ENCODE measurements at regions not wholly inside any gene's neighbourhood (a gene's known extent, or its start where the extent isn't known, plus 50 kb on each side); places are given as distances from the start of the nearest gene placed in this dataset.
A peak's percentile ranks its signal among the peaks of the same experiment; 100 is the strongest.

GRCh38 chr5:160479220-160479619 lies 57.6 kb downstream of the PTTG1 start:
- H3K36me3 Mint-ChIP-seq (ENCODE audit: insufficient read depth in 2 of 2) = peaks cover 12 to 36% of the 10 kb centered on the region in 2 donors
- peaks cover 66% of the 10 kb centered on the region for H3K4me1 Mint-ChIP-seq (ENCODE audit: low read depth)
- peak overlapping the region; percentile 86 for H3K27ac Mint-ChIP-seq
- no peak for ATAC-seq (replicated peaks in 1 of 2)
- DNase-seq = no peak
- no peaks in the 10 kb centered on the region for H3K27me3 Mint-ChIP-seq (ENCODE audit: low read depth)
- H3K4me3 Mint-ChIP-seq = peak overlapping the region in 1 of 2 donors; percentile 64
- H3K9me3 Mint-ChIP-seq = no peaks in the 10 kb centered on the region

- Mint-ChIP-seq H3K27me3 (ENCODE audit: low read depth) (no peaks in the 10 kb centered on the region), H3K4me1 (ENCODE audit: low read depth) (peaks cover 66% of the 10 kb centered on the region), H3K27ac (peak overlapping the region; percentile 86), H3K36me3 (ENCODE audit: insufficient read depth in 2 of 2) (peaks cover 12 to 39% of the 10 kb centered on the region in 2 donors), H3K4me3 (peak overlapping the region; percentile 27 to 64), H3K9me3 (no peaks in the 10 kb centered on the region)
- peak; percentile 62 to 92 for ATAC-seq (replicated peaks in 1 of 2)
- no peak for DNase-seq
Observed at GRCh38 chr5:160479926-160480325, 58.3 kb downstream of the PTTG1 start.

- Mint-ChIP-seq H3K27ac (peak overlapping the region; percentile 20), H3K27me3 (ENCODE audit: low read depth) (no peaks in the 10 kb centered on the region), H3K36me3 (ENCODE audit: insufficient read depth in 2 of 2) (peaks cover 12 to 38% of the 10 kb centered on the region in 2 donors), H3K4me3 (no peak overlapping the region), H3K9me3 (no peaks in the 10 kb centered on the region), H3K4me1 (ENCODE audit: low read depth) (peaks cover 66% of the 10 kb centered on the region)
- DNase-seq = no peak
- no peak for ATAC-seq (replicated peaks in 1 of 2)
Observed at GRCh38 chr5:160480652-160481051, 59.0 kb downstream of the PTTG1 start.

- DNase-seq (no peak), ATAC-seq (replicated peaks in 1 of 2) (no peak)
- Mint-ChIP-seq H3K4me3 (peak overlapping the region in 1 of 2 donors; percentile 4), H3K4me1 (ENCODE audit: low read depth) (peaks cover 48% of the 10 kb centered on the region), H3K36me3 (ENCODE audit: insufficient read depth in 2 of 2) (peaks cover 5 to 23% of the 10 kb centered on the region in 2 donors), H3K27me3 (ENCODE audit: low read depth) (no peaks in the 10 kb centered on the region), H3K27ac (no peak overlapping the region), H3K9me3 (no peaks in the 10 kb centered on the region)
Observed at GRCh38 chr5:160484678-160485077, 63.0 kb downstream of the PTTG1 start.

DNA sequence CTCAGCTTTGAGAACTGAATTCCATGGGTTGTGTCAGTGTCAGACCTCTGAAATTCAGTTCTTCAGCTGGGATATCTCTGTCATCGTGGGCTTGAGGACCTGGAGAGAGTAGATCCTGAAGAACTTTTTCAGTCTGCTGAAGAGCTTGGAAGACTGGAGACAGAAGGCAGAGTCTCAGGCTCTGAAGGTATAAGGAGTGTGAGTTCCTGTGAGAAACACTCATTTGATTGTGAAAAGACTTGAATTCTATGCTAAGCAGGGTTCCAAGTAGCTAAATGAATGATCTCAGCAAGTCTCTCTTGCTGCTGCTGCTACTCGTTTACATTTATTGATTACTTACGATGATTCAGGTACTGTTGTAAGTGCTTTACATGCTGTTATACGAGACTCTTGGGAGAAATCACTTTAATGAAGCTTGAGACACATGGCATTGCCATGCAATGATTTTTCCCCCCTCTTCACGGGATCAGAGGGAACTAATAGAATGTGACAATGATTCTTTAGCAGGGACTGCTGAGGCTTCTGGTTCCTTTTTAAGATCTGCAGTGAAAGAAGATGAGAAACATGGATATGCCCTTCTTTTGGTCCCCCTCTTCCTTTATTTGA lies 63.8 kb downstream of the PTTG1 start:
- ATAC-seq (replicated peaks in 1 of 2) (no peak), DNase-seq (no peak)
- peaks cover 2 to 17% of the 10 kb centered on the region in 2 donors for H3K36me3 Mint-ChIP-seq (ENCODE audit: insufficient read depth in 2 of 2)
- peak overlapping the region in 1 of 2 donors; percentile 73 for H3K4me3 Mint-ChIP-seq
- peak overlapping the region; percentile 49 for H3K27ac Mint-ChIP-seq
- H3K4me1 Mint-ChIP-seq (ENCODE audit: low read depth) = peaks cover 42% of the 10 kb centered on the region
- H3K27me3 Mint-ChIP-seq (ENCODE audit: low read depth) = no peaks in the 10 kb centered on the region
- no peaks in the 10 kb centered on the region for H3K9me3 Mint-ChIP-seq

DNA sequence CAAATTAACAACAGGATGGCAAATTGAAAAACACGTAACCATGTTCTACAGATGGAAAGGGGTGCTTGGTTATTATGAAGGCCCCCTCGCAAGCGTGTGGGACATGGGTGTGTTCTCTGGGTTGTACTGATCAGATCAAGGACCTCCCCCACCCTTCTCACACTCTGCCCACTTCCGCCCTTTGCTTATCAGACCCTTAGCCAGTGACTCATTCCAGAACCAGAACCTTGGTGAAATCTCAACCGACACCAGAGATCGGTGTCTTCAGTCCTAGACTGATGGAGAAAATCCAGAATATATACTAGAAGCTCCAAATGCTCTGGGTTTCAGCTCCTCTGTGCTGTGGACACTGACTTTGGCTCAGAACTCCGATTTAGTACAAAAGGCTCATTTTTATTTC lies 64.9 kb downstream of the PTTG1 start:
- Mint-ChIP-seq H3K27me3 (ENCODE audit: low read depth) (no peaks in the 10 kb centered on the region), H3K4me1 (ENCODE audit: low read depth) (peaks cover 42% of the 10 kb centered on the region), H3K27ac (peak overlapping the region; percentile 49), H3K9me3 (no peaks in the 10 kb centered on the region), H3K36me3 (ENCODE audit: insufficient read depth in 2 of 2) (peaks cover 2 to 17% of the 10 kb centered on the region in 2 donors), H3K4me3 (peak overlapping the region in 1 of 2 donors; percentile 73)
- peak; percentile 89 to 98 for ATAC-seq (replicated peaks in 1 of 2)
- peak; percentile 46 to 48 for DNase-seq

GRCh38 chr5:160488394-160489325 lies 67.0 kb downstream of the PTTG1 start:
- Mint-ChIP-seq H3K9me3 (no peaks in the 10 kb centered on the region), H3K27me3 (ENCODE audit: low read depth) (no peaks in the 10 kb centered on the region), H3K4me1 (ENCODE audit: low read depth) (peaks cover 32% of the 10 kb centered on the region), H3K4me3 (no peak overlapping the region), H3K27ac (no peak overlapping the region), H3K36me3 (ENCODE audit: insufficient read depth in 2 of 2) (peaks cover 0 to 9% of the 10 kb centered on the region in 2 donors)
- no peak for DNase-seq
- ATAC-seq (replicated peaks in 1 of 2) = no peak

GRCh38 chr5:160491438-160491837 lies 69.8 kb downstream of the PTTG1 start:
- ATAC-seq (replicated peaks in 1 of 2) = no peak
- Mint-ChIP-seq H3K4me1 (ENCODE audit: low read depth) (peaks cover 34% of the 10 kb centered on the region), H3K9me3 (no peaks in the 10 kb centered on the region), H3K27ac (no peak overlapping the region), H3K27me3 (ENCODE audit: low read depth) (no peaks in the 10 kb centered on the region), H3K36me3 (ENCODE audit: insufficient read depth in 2 of 2) (peaks cover 0 to 2% of the 10 kb centered on the region in 2 donors), H3K4me3 (no peak overlapping the region)
- DNase-seq = no peak

GRCh38 chr5:160492565-160492964 lies 70.9 kb downstream of the PTTG1 start:
- Mint-ChIP-seq H3K27ac (no peak overlapping the region), H3K9me3 (no peaks in the 10 kb centered on the region), H3K4me3 (no peak overlapping the region), H3K4me1 (ENCODE audit: low read depth) (peaks cover 33% of the 10 kb centered on the region), H3K27me3 (ENCODE audit: low read depth) (no peaks in the 10 kb centered on the region), H3K36me3 (ENCODE audit: insufficient read depth in 2 of 2) (no peaks in the 10 kb centered on the region)
- DNase-seq (no peak), ATAC-seq (replicated peaks in 1 of 2) (no peak)

DNA sequence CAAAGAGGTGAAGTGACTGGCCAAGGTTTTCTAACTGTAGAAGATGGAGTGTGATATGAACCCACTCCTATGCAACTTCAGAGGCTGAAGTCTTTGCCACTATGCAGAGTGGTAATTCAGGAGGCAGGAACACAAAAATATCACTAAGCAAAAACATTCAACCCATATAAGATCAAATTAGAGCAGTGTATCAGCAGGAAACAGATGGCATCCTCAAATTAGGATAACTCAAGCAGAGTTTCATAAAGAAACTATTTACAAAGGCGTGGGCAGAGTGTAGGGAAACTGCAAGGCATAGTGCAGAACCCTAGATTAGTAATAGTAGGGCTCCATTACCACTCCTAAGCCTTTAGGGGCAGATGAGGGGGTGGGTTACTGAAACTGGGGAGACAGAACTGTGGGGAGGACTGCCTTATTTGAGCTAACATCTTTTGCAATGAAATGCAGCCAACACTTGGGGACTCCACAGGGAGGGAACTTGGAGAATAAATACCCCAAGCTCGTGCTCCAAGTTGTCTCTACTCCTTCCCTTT lies 72.2 kb downstream of the PTTG1 start:
- H3K9me3 Mint-ChIP-seq = no peaks in the 10 kb centered on the region
- H3K27ac Mint-ChIP-seq = no peak overlapping the region
- no peaks in the 10 kb centered on the region for H3K36me3 Mint-ChIP-seq (ENCODE audit: insufficient read depth in 2 of 2)
- no peak overlapping the region for H3K4me3 Mint-ChIP-seq
- no peaks in the 10 kb centered on the region for H3K27me3 Mint-ChIP-seq (ENCODE audit: low read depth)
- peak; percentile 40 to 43 for ATAC-seq (replicated peaks in 1 of 2)
- peaks cover 33% of the 10 kb centered on the region for H3K4me1 Mint-ChIP-seq (ENCODE audit: low read depth)
- DNase-seq = no peak

DNA sequence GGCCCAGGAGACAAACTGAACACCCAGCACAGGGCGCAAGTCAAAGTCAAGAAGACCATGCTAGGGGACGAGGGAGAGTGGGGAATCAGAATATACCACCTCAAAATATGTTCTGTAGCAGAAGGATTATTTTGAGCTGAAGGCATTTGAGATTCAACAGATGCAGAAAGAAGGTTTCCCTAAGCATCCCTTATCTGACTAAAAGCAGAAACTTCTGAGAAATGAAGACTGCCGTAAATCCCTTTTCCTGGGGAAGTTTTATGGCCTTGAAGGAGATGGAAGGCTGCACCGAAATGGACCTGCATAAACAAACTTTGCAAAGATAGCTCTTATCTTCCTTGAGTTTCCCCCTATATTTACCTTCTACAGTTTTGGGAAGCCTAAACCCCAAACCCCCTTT lies 72.8 kb downstream of the PTTG1 start:
- no peak for ATAC-seq (replicated peaks in 1 of 2)
- no peaks in the 10 kb centered on the region for H3K27me3 Mint-ChIP-seq (ENCODE audit: low read depth)
- no peaks in the 10 kb centered on the region for H3K9me3 Mint-ChIP-seq

GRCh38 chr5:160496334-160496733 lies 74.7 kb downstream of the PTTG1 start:
- H3K9me3 Mint-ChIP-seq = no peaks in the 10 kb centered on the region
- peak overlapping the region; percentile 88 for H3K27ac Mint-ChIP-seq
- H3K4me1 Mint-ChIP-seq (ENCODE audit: low read depth) = peaks cover 33% of the 10 kb centered on the region
- H3K4me3 Mint-ChIP-seq = peak overlapping the region in 1 of 2 donors; percentile 76
- peak; percentile 71 to 79 for ATAC-seq (replicated peaks in 1 of 2)
- H3K36me3 Mint-ChIP-seq (ENCODE audit: insufficient read depth in 2 of 2) = no peaks in the 10 kb centered on the region
- H3K27me3 Mint-ChIP-seq (ENCODE audit: low read depth) = no peaks in the 10 kb centered on the region
- DNase-seq = peak; percentile 16 to 27

More for the DNA sequence above, 72.8 kb downstream of the PTTG1 start:
- no peaks in the 10 kb centered on the region for H3K36me3 Mint-ChIP-seq (ENCODE audit: insufficient read depth in 2 of 2)
- DNase-seq = no peak
- peak overlapping the region; percentile 31 for H3K27ac Mint-ChIP-seq
- no peak overlapping the region for H3K4me3 Mint-ChIP-seq
- H3K4me1 Mint-ChIP-seq (ENCODE audit: low read depth) = peaks cover 33% of the 10 kb centered on the region

DNA sequence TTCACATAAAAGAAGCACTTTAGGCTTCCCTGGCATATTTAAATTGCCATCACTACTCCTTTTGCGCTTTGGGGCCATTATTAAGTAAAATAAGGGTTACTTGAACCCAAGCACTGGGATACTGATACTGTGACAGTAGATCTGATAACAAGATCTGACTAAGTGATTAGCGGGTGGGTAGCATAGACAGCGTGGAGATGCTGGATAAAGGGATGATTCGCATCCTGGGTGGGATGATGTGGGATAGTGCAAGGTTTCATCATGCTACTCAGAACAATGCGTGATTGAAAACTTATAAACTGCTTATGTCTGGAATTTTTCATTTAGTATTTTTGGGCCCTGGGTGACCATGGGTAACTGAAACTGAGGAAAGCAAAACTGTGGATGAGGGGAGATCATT lies 75.1 kb downstream of the PTTG1 start:
- no peaks in the 10 kb centered on the region for H3K27me3 Mint-ChIP-seq (ENCODE audit: low read depth)
- ATAC-seq (replicated peaks in 1 of 2) (peak; percentile 59 to 81), DNase-seq (peak in 1 of 2 donors; percentile 13)
- H3K4me1 Mint-ChIP-seq (ENCODE audit: low read depth) = peaks cover 33% of the 10 kb centered on the region
- peak overlapping the region; percentile 88 for H3K27ac Mint-ChIP-seq
- H3K36me3 Mint-ChIP-seq (ENCODE audit: insufficient read depth in 2 of 2) = no peaks in the 10 kb centered on the region
- no peaks in the 10 kb centered on the region for H3K9me3 Mint-ChIP-seq
- peak overlapping the region in 1 of 2 donors; percentile 76 for H3K4me3 Mint-ChIP-seq

Data from activated T-cell treated with anti-CD3 and anti-CD28 coated beads, Interleukin-2, amount 50 U/mL, for 72 hours (primary cell).